Pons (tissue), 1 donor: ENCODE measurements at regions not wholly inside any gene's neighbourhood (a gene's known extent, or its start where the extent isn't known, plus 50 kb on each side); places are given as distances from the start of the nearest gene placed in this dataset.
A peak's percentile ranks its signal among the peaks of the same experiment; 100 is the strongest.

Experiments
- DNase-seq: peaks from one replicate; pipeline ENCODE4 v3.0.0-alpha.2; 2016; ENCODE audit warnings: low spot score

GRCh38 chr11:127713226-127713625 is 712.7 kb upstream of the KIRREL3 start:
- no peak for DNase-seq

- DNase-seq = no peak
Observed at GRCh38 chr11:127711748-127712147, 711.2 kb upstream of the KIRREL3 start.

- DNase-seq = no peak
Observed at GRCh38 chr11:127710831-127711230, 710.3 kb upstream of the KIRREL3 start.

- DNase-seq = no peak
Observed at GRCh38 chr11:127709960-127710359, 709.4 kb upstream of the KIRREL3 start.

GRCh38 chr11:127693686-127694085 is 693.1 kb upstream of the KIRREL3 start:
- no peak for DNase-seq

GRCh38 chr11:127683321-127683720 is 682.8 kb upstream of the KIRREL3 start:
- DNase-seq = no peak

GRCh38 chr11:127679816-127680545 is 679.4 kb upstream of the KIRREL3 start:
- DNase-seq = no peak

- no peak for DNase-seq
Observed at GRCh38 chr11:127678631-127679030, 678.1 kb upstream of the KIRREL3 start.

GRCh38 chr11:127677660-127678425 is 677.3 kb upstream of the KIRREL3 start:
- DNase-seq = no peak

GRCh38 chr11:127675581-127675980 is 675.0 kb upstream of the KIRREL3 start:
- DNase-seq = peak; percentile 17

- no peak for DNase-seq
Observed at GRCh38 chr11:127674754-127675153, 674.2 kb upstream of the KIRREL3 start.

- DNase-seq = no peak
Observed at GRCh38 chr11:127670374-127671119, 670.0 kb upstream of the KIRREL3 start.

- DNase-seq = no peak
Observed at GRCh38 chr11:127656116-127656836, 655.7 kb upstream of the KIRREL3 start.

- DNase-seq = no peak
Observed at GRCh38 chr11:127653076-127653475, 652.5 kb upstream of the KIRREL3 start.

GRCh38 chr11:127651888-127652221 is 651.3 kb upstream of the KIRREL3 start:
- no peak for DNase-seq

GRCh38 chr11:127651175-127651887 is 650.8 kb upstream of the KIRREL3 start:
- no peak for DNase-seq

GRCh38 chr11:127649958-127650357 is 649.4 kb upstream of the KIRREL3 start:
- no peak for DNase-seq

GRCh38 chr11:127649071-127649470 is 648.5 kb upstream of the KIRREL3 start:
- no peak for DNase-seq

GRCh38 chr11:127648583-127648982 is 648.0 kb upstream of the KIRREL3 start:
- no peak for DNase-seq

- DNase-seq = no peak
Observed at GRCh38 chr11:127644366-127644765, 643.8 kb upstream of the KIRREL3 start.

GRCh38 chr11:127643268-127644058 is 642.9 kb upstream of the KIRREL3 start:
- no peak for DNase-seq
